NB4 (cell line): ENCODE measurements at regions not wholly inside any gene's neighbourhood (a gene's known extent, or its start where the extent isn't known, plus 50 kb on each side); places are given as distances from the start of the nearest gene placed in this dataset.
"Not testable (repeated sequence)": the region's sequence is repeated elsewhere in the genome, so short reads cannot be mapped to it uniquely, and the experiment has no call there.

ENCODE experiments used
- DNase-seq: peaks from one replicate; pipeline ENCODE4 v3.0.0; 2010; ENCODE audit warnings: low read depth
- H3K4me3 ChIP-seq: one replicate; pipeline ENCODE4 v1.5.1; 2011; ENCODE audit warnings: mild to moderate bottlenecking, low read depth, low read length, moderate library complexity
- MYC ChIP-seq: IDR thresholded peaks from 2 replicates; pipeline ENCODE4 v1.6.1; 2011; ENCODE audit warnings: low read depth, low read length
- POLR2A ChIP-seq: IDR thresholded peaks from 2 replicates; pipeline ENCODE4 v1.6.1; 2011; ENCODE audit warnings: mild to moderate bottlenecking; ENCODE audit not compliant: insufficient read length; ENCODE audit errors: extremely low read depth
- TF ChIP-seq, protein P1 (sequence below): IDR thresholded peaks from 2 replicates; pipeline ENCODE4 v1.6.1; 2011; ENCODE audit warnings: low read depth, low read length
- TF ChIP-seq, protein P2 (sequence below): IDR thresholded peaks from one replicate; pipeline ENCODE4 v1.5.1; 2012; ENCODE audit warnings: low read depth, low read length

DNA sequence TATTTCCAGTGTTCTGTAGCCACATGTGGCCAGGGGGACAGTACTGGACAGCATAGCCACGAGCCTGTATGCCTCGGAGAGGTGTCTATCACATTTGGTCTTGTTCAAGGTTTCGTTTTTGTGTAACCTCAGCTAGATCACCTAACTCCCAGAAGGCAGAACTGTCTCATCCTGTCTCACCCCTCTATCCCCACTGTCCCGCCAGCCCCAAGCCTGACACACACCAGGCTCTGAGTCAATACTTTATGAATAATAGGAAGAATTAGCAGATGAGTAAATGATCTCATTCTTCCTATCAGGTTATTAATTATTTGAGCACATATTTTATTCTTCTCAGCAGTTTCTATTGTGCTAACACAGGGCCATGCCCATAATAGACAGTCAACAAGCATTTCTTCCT lies 132.2 kb downstream of the NUFIP1 start:
- TF ChIP-seq MYC, result no peak
- TF ChIP-seq, protein P1, sequence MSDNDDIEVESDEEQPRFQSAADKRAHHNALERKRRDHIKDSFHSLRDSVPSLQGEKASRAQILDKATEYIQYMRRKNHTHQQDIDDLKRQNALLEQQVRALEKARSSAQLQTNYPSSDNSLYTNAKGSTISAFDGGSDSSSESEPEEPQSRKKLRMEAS, result no peak
- TF ChIP-seq POLR2A, result no peak
- TF ChIP-seq, protein P2, sequence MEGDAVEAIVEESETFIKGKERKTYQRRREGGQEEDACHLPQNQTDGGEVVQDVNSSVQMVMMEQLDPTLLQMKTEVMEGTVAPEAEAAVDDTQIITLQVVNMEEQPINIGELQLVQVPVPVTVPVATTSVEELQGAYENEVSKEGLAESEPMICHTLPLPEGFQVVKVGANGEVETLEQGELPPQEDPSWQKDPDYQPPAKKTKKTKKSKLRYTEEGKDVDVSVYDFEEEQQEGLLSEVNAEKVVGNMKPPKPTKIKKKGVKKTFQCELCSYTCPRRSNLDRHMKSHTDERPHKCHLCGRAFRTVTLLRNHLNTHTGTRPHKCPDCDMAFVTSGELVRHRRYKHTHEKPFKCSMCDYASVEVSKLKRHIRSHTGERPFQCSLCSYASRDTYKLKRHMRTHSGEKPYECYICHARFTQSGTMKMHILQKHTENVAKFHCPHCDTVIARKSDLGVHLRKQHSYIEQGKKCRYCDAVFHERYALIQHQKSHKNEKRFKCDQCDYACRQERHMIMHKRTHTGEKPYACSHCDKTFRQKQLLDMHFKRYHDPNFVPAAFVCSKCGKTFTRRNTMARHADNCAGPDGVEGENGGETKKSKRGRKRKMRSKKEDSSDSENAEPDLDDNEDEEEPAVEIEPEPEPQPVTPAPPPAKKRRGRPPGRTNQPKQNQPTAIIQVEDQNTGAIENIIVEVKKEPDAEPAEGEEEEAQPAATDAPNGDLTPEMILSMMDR, result no peak
- no peak overlapping the region for H3K4me3 ChIP-seq
- no peak for DNase-seq

DNA sequence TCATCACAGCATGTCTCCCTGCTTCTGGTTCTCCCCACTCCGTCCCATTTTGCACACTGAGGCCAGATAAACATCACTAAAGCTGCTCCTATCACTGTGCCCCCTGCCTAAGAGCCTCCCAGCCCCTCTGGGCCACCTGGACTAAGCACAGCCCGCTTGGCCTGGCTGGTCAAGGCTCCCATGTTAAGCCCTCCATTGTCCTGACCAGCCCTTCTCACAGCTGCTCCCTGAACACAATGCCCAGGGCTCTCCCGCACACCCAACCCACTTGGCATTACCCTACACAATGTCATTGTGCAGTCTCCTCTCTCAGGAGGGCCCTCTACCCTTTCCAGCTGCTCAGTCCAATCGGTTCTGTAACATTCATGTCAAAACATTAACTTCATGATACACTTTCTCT lies 133.4 kb downstream of the NUFIP1 start:
- TF ChIP-seq, protein P2, result no peak
- TF ChIP-seq POLR2A (no peak), MYC (no peak)
- TF ChIP-seq, protein P1, result no peak
- H3K4me3 ChIP-seq, result no peak overlapping the region
- no peak for DNase-seq

DNA sequence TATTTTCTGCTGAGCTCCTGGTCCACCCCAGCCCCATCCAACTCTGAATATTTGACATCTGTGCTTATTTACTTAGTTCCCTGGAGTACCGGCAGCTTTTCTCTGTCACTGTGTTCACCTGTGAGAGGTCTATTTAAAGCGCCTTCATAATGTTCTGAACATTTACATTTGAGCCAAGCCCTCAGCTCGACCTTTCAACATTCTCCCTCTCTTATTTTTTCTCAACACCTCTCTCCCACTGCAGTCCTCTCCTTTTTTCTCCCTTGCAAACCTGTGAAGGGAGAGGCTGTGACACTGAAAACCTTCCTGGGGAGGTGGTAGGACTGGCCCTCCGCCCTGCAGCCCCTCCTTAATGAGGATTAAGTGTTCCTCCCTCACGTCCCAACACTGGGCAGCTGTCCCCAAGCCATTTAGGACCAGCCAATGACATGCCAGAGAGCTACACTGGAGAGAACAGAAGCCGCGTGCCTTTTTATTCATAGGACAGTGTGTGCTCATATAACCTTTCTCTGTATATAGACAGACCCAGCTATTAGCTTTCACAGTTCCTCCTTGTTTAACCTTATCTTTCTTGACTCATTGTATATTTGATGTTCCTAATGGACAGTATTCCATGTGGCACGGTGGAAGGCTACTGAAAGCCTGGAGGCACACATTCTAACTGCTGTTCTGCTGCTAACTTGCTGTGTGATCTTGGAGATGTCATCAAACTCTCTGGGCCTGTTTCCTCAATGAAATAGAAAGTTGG lies 134.8 kb downstream of the NUFIP1 start:
- no peak overlapping the region for H3K4me3 ChIP-seq
- DNase-seq, result no peak
- TF ChIP-seq POLR2A, result no peak
- TF ChIP-seq, protein P1, result no peak
- TF ChIP-seq MYC, result no peak
- TF ChIP-seq, protein P2, result no peak

DNA sequence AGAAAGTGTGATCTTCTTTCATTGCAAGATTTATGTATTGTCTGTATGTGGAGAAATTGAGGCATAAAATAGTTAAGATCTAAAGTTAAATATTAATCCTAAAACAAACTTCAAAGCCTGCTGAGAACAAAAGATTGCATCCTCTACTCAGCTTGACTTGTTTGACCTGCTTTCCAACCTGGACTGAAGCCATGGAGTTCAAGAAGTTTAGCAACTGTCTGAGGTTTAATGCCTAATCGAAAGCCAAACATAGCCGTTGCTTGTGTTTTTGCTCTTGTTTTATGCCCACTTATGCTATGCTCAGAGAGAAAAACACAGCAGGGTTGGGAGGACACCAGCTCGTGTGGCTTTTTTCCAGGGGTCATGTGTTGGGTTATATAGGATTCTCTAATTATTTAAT lies 135.6 kb downstream of the NUFIP1 start:
- H3K4me3 ChIP-seq, result no peak overlapping the region
- no peak for TF ChIP-seq POLR2A
- TF ChIP-seq, protein P2, result no peak
- TF ChIP-seq MYC, result no peak
- TF ChIP-seq, protein P1, result no peak
- no peak for DNase-seq

DNA sequence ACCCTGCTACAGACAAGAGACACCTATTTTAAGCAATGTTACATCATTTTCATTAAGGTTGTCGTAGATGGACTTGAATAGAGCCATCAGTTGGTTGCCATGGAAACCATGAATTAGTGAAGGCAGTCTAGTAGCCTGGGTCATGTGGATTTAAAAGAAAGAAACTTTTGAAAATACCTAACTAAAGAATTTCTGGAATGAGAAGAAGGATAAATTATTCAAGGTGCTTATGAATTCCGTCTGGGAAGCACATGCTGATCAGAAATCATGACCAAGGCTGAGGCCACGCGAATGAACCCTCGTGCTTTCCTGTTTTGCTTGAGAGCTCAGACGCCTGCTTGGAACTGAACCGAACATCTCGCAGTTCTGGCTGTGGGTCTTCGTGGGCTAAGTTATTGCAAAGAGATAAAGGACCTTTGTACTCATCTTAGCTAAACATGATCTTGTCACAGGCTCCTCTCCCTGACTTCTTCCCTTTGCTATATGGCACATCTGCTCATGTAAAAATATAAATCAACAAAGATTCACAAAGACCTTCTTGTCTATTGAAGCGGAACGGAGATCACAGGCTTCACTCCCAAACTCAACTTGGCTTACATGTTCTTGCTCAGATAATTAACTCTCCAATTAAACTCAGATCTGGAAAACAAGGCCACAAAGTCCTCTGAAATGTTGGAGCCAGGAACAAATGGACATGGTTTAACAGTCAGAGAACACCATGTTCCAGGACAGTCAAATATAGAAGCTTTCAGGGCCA lies 140.2 kb downstream of the NUFIP1 start:
- TF ChIP-seq MYC (no peak), POLR2A (no peak)
- TF ChIP-seq, protein P1, result no peak
- TF ChIP-seq, protein P2, result no peak
- DNase-seq, result no peak
- no peak overlapping the region for H3K4me3 ChIP-seq

DNA sequence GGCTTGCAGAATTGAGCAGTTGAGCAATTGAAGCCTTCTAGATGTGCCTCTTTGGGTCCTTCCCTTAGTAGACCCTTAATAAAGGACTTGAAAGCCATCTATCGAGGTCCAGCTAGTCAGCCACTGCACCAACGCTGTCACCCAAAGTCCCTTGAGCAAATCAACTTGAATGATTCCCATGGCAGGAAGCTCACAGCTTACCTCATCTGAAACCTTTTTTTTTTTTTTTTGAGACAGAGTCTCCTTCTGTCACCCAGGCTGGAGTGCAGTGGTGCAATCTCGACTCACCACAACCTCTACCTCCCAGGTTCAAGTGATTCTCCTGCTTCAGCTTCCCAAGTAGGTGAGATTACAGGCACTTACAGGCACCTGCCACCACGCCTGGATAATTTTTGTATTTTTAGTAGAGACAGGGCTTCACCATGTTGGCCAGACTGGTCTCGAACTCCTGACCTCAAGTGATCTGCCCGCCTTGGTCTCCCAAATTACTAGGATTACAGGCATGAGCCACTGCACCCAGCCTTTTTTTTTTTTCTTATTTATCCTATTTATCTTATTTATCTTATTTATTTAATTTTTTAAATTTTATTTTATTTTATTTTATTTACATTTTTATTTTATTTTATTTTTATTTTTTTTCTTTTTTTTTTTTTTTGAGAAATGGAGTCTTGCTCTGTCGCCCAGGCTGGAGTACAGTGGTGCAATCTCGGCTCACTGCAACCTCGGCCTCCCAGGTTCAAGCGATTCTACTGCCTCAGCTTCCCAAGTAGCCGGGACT lies 143.8 kb downstream of the NUFIP1 start:
- H3K4me3 ChIP-seq, DNase-seq: not testable (repeated sequence)
